Astrocyte of the cerebellum (primary cell): ENCODE measurements at regions not wholly inside any gene's neighbourhood (a gene's known extent, or its start where the extent isn't known, plus 50 kb on each side); places are given as distances from the start of the nearest gene placed in this dataset.
"Not testable (repeated sequence)": the region's sequence is repeated elsewhere in the genome, so short reads cannot be mapped to it uniquely, and the experiment has no call there.

Experiments
- DNase-seq: peaks from one replicate; pipeline ENCODE4 v3.0.0-alpha.2; 2011; ENCODE audit warnings: low read depth
- H3K4me3 ChIP-seq: 2 replicates; pipeline ENCODE4 v1.5.1; 2011; ENCODE audit warnings: mild to moderate bottlenecking, low read depth, low read length, moderate library complexity
- in situ Hi-C: cut with HindIII; loops from 2 replicates; pipeline ENCODE4 v1.10.0; 2017; ENCODE audit warnings: low sequenced_read_pairs
- TF ChIP-seq, protein P1 (sequence below): IDR thresholded peaks from 2 replicates; pipeline ENCODE4 v1.5.1; 2012; ENCODE audit warnings: low read length, low read depth, moderate library complexity, mild to moderate bottlenecking; ENCODE audit errors: missing control alignments

- in situ Hi-C loops: no loop called here
- no peak for DNase-seq
- no peak overlapping the region for H3K4me3 ChIP-seq
- TF ChIP-seq, protein P1, sequence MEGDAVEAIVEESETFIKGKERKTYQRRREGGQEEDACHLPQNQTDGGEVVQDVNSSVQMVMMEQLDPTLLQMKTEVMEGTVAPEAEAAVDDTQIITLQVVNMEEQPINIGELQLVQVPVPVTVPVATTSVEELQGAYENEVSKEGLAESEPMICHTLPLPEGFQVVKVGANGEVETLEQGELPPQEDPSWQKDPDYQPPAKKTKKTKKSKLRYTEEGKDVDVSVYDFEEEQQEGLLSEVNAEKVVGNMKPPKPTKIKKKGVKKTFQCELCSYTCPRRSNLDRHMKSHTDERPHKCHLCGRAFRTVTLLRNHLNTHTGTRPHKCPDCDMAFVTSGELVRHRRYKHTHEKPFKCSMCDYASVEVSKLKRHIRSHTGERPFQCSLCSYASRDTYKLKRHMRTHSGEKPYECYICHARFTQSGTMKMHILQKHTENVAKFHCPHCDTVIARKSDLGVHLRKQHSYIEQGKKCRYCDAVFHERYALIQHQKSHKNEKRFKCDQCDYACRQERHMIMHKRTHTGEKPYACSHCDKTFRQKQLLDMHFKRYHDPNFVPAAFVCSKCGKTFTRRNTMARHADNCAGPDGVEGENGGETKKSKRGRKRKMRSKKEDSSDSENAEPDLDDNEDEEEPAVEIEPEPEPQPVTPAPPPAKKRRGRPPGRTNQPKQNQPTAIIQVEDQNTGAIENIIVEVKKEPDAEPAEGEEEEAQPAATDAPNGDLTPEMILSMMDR: no peak
Measured at GRCh38 chr21:15455819-15456462, 273.8 kb upstream of the USP25 start.

- TF ChIP-seq, protein P1: no peak
- no peak for DNase-seq
- no peak overlapping the region for H3K4me3 ChIP-seq
- in situ Hi-C loops: no loop called here
Measured at GRCh38 chr21:15457965-15458364, 271.8 kb upstream of the USP25 start.

DNA sequence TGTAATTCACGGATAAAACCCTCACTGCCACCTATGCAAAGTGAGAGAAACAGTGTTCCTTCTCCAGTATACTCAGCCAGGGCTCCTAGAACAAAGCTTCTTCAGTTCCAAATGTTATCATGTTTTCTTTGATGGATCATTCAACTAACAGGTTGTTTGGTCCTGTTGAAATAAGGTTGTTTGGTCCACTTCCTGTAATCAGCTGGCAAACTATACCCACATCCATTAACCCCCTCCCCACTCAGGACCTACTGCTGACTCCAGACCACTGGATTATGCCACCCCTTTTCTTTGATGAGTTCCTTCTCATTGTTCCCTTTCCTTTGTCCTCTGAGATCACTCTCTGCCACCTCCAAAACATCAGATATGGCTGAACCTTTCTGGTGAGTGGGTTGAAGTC, 267.7 kb upstream of the USP25 start:
- TF ChIP-seq, protein P1: no peak
- H3K4me3 ChIP-seq: no peak overlapping the region

GRCh38 chr21:15466329-15466728, 263.5 kb upstream of the USP25 start:
- TF ChIP-seq, protein P1: no peak
- in situ Hi-C loops: no loop called here
- no peak for DNase-seq
- no peak overlapping the region for H3K4me3 ChIP-seq

More for the DNA sequence above, 267.7 kb upstream of the USP25 start:
- DNase-seq: no peak
- in situ Hi-C loops: no loop called here

- no peak for DNase-seq
- TF ChIP-seq, protein P1: no peak
- in situ Hi-C loops: no loop called here
- H3K4me3 ChIP-seq: no peak overlapping the region
Measured at GRCh38 chr21:15468368-15468767, 261.4 kb upstream of the USP25 start.

- no peak for DNase-seq
- TF ChIP-seq, protein P1: no peak
- no peak overlapping the region for H3K4me3 ChIP-seq
- in situ Hi-C loops: no loop called here
Measured at GRCh38 chr21:15472108-15473040, 257.4 kb upstream of the USP25 start.

- DNase-seq, H3K4me3 ChIP-seq, in situ Hi-C loops: not testable (repeated sequence)
Measured at GRCh38 chr21:15477773-15478172, 252.0 kb upstream of the USP25 start.
